ENCODE measurements at regions not wholly inside any gene's neighbourhood (a gene's known extent, or its start where the extent isn't known, plus 50 kb on each side); places are given as distances from the start of the nearest gene placed in this dataset.

- DNase-seq (ENCODE audit: low spot score), result no peak
- Histone ChIP-seq H3K9me3 (ENCODE audit: low read depth) (no peaks in the 10 kb centered on the region), H2AFZ (no peak overlapping the region), H3K27ac (no peak overlapping the region), H3K79me2 (no peaks in the 10 kb centered on the region), H3K9me2 (replicated peaks; ENCODE audit: insufficient read depth) (no peaks in the 10 kb centered on the region), H3K4me3 (no peak overlapping the region), H3K27me3 (no peaks in the 10 kb centered on the region), H3K4me2 (no peak overlapping the region), H4K20me1 (ENCODE audit: insufficient read depth, poor library complexity, severe bottlenecking) (no peaks in the 10 kb centered on the region), H3K4me1 (ENCODE audit: insufficient read depth) (peaks cover 14% of the 10 kb centered on the region), H3K36me3 (replicated peaks; ENCODE audit: insufficient read depth, low read depth) (no peaks in the 10 kb centered on the region)
- TF ChIP-seq CTCF (IDR thresholded peaks at IDR 0.05; ENCODE audit: poor library complexity) (no peak), EZH2phosphoT487 (IDR thresholded peaks at IDR 0.05; ENCODE audit: low read depth, severe bottlenecking, unreplicated experiment) (no peak), EZH2 (IDR thresholded peaks at IDR 0.05; ENCODE audit: borderline replicate concordance) (no peak)
- 79% methylated on average over 1 of the region's 1 CpG for WGBS (ENCODE audit: low lambda C conversion rate, missing lambda C conversion rate)
These were observed 383.9 kb downstream of the PCDH7 start for GRCh38 chr4:31104043-31104442.

- TF ChIP-seq EZH2 (IDR thresholded peaks at IDR 0.05; ENCODE audit: borderline replicate concordance), result no peak
- no peak for TF ChIP-seq EZH2phosphoT487 (IDR thresholded peaks at IDR 0.05; ENCODE audit: low read depth, severe bottlenecking, unreplicated experiment)
- TF ChIP-seq CTCF (IDR thresholded peaks at IDR 0.05; ENCODE audit: poor library complexity), result no peak
- Histone ChIP-seq H2AFZ (no peak overlapping the region), H3K4me1 (ENCODE audit: insufficient read depth) (peaks cover 14% of the 10 kb centered on the region), H3K9me3 (ENCODE audit: low read depth) (no peaks in the 10 kb centered on the region), H3K9me2 (replicated peaks; ENCODE audit: insufficient read depth) (no peaks in the 10 kb centered on the region), H3K79me2 (no peaks in the 10 kb centered on the region), H3K27ac (no peak overlapping the region), H3K4me2 (no peak overlapping the region), H4K20me1 (ENCODE audit: insufficient read depth, poor library complexity, severe bottlenecking) (no peaks in the 10 kb centered on the region), H3K4me3 (no peak overlapping the region), H3K27me3 (no peaks in the 10 kb centered on the region), H3K36me3 (replicated peaks; ENCODE audit: insufficient read depth, low read depth) (no peaks in the 10 kb centered on the region)
- WGBS (ENCODE audit: low lambda C conversion rate, missing lambda C conversion rate), result 87% methylated on average over 3 of the region's 3 CpGs
- DNase-seq (ENCODE audit: low spot score), result no peak
These were observed 384.4 kb downstream of the PCDH7 start for GRCh38 chr4:31104577-31104976.

GRCh38 chr4:31106419-31106818, 386.2 kb downstream of the PCDH7 start:
- TF ChIP-seq EZH2 (IDR thresholded peaks at IDR 0.05; ENCODE audit: borderline replicate concordance) (no peak), EZH2phosphoT487 (IDR thresholded peaks at IDR 0.05; ENCODE audit: low read depth, severe bottlenecking, unreplicated experiment) (no peak), CTCF (IDR thresholded peaks at IDR 0.05; ENCODE audit: poor library complexity) (no peak)
- Histone ChIP-seq H2AFZ (no peak overlapping the region), H4K20me1 (ENCODE audit: insufficient read depth, poor library complexity, severe bottlenecking) (no peaks in the 10 kb centered on the region), H3K79me2 (no peaks in the 10 kb centered on the region), H3K9me2 (replicated peaks; ENCODE audit: insufficient read depth) (no peaks in the 10 kb centered on the region), H3K4me3 (no peak overlapping the region), H3K27me3 (no peaks in the 10 kb centered on the region), H3K36me3 (replicated peaks; ENCODE audit: insufficient read depth, low read depth) (no peaks in the 10 kb centered on the region), H3K27ac (no peak overlapping the region), H3K4me1 (ENCODE audit: insufficient read depth) (peaks cover 6% of the 10 kb centered on the region), H3K9me3 (ENCODE audit: low read depth) (no peaks in the 10 kb centered on the region), H3K4me2 (no peak overlapping the region)
- DNase-seq (ENCODE audit: low spot score), result no peak
- 100% methylated on average over 1 of the region's 1 CpG for WGBS (ENCODE audit: low lambda C conversion rate, missing lambda C conversion rate)

- Histone ChIP-seq H3K4me1 (ENCODE audit: insufficient read depth) (peaks cover 6% of the 10 kb centered on the region), H3K9me3 (ENCODE audit: low read depth) (no peaks in the 10 kb centered on the region), H3K27ac (no peak overlapping the region), H3K27me3 (no peaks in the 10 kb centered on the region), H4K20me1 (ENCODE audit: insufficient read depth, poor library complexity, severe bottlenecking) (no peaks in the 10 kb centered on the region), H3K79me2 (no peaks in the 10 kb centered on the region), H3K4me2 (no peak overlapping the region), H3K9me2 (replicated peaks; ENCODE audit: insufficient read depth) (no peaks in the 10 kb centered on the region), H3K4me3 (no peak overlapping the region), H3K36me3 (replicated peaks; ENCODE audit: insufficient read depth, low read depth) (no peaks in the 10 kb centered on the region), H2AFZ (no peak overlapping the region)
- TF ChIP-seq EZH2 (IDR thresholded peaks at IDR 0.05; ENCODE audit: borderline replicate concordance), result no peak
- no peak for TF ChIP-seq EZH2phosphoT487 (IDR thresholded peaks at IDR 0.05; ENCODE audit: low read depth, severe bottlenecking, unreplicated experiment)
- TF ChIP-seq CTCF (IDR thresholded peaks at IDR 0.05; ENCODE audit: poor library complexity), result no peak
- DNase-seq (ENCODE audit: low spot score), result no peak
- WGBS (ENCODE audit: low lambda C conversion rate, missing lambda C conversion rate), result 81% methylated on average over 2 of the region's 2 CpGs
These were observed 387.2 kb downstream of the PCDH7 start for GRCh38 chr4:31107362-31107761.
